ENCODE measurements at regions not wholly inside any gene's neighbourhood (a gene's known extent, or its start where the extent isn't known, plus 50 kb on each side); places are given as distances from the start of the nearest gene placed in this dataset.

- TF ChIP-seq EP300 (IDR thresholded peaks at IDR 0.05) = no peak
- no peak for TF ChIP-seq CTCF (IDR thresholded peaks at IDR 0.05)
- no peak for TF ChIP-seq POLR2A (IDR thresholded peaks at IDR 0.05)
- TF ChIP-seq POLR2AphosphoS5 (IDR thresholded peaks at IDR 0.05) = no peak
Observed at GRCh38 chr11:22076271-22076930, 116.5 kb upstream of the ANO5 start.
